GM12892 (cell line): ENCODE measurements at regions not wholly inside any gene's neighbourhood (a gene's known extent, or its start where the extent isn't known, plus 50 kb on each side); places are given as distances from the start of the nearest gene placed in this dataset.

Source experiments
- POLR2A ChIP-seq: IDR thresholded peaks from 2 replicates; pipeline ENCODE4 v1.6.1; 2011; ENCODE audit warnings: low read depth, low read length, control low read depth
- POLR2AphosphoS5 ChIP-seq: IDR thresholded peaks from 2 replicates; pipeline ENCODE4 v1.6.1; 2011; ENCODE audit warnings: low read depth, low read length, control low read depth
- TAF1 ChIP-seq: IDR thresholded peaks from 2 replicates; pipeline ENCODE4 v1.6.1; 2011; ENCODE audit warnings: low read depth, mild to moderate bottlenecking, control low read depth, low read length, borderline replicate concordance

DNA sequence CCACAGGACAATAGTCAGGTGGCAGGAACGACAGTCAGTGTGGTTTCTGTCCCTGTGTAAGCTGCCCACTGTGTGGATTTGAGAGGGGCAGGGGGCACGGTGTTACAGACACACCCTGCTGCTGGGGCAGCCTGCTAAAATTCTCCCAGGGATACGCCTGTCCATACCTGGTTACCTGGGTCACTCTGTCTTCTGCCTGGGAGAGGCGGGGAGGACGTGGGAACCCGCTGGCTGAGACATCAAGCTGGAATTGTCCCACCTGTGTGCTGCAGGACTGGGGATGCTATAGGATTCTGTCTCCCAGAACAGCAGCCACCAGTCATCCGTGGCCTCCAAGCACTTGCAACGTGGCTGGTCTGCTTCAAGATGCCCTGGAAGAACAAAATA is 63.8 kb upstream of the LINC01488 start:
- TF ChIP-seq POLR2A (no peak), POLR2AphosphoS5 (no peak), TAF1 (no peak)
